K562 (cell line): ENCODE measurements at regions not wholly inside any gene's neighbourhood (a gene's known extent, or its start where the extent isn't known, plus 50 kb on each side); places are given as distances from the start of the nearest gene placed in this dataset.

ENCODE experiments used
- BCLAF1 ChIP-seq, 2 experiments: fragments of 450-650 bp in 1 of 2; IDR thresholded peaks; 2 replicates each; pipeline ENCODE4 v1.6.1; 2011 to 2017; ENCODE audit warnings: low read depth in 2 of 2, antibody characterized with exemption in 1 of 2, borderline replicate concordance in 1 of 2, low read length in 1 of 2, mild to moderate bottlenecking in 1 of 2, mixed read lengths in 1 of 2; ENCODE audit not compliant: control insufficient read depth in 1 of 2
- BHLHE40 ChIP-seq: IDR thresholded peaks from 2 replicates; pipeline ENCODE4 v1.6.1; 2011; ENCODE audit warnings: low read length, improper control_type of control experiment
- CTCF ChIP-seq, 3 experiments: IDR thresholded peaks in 2 of 3; conservative IDR thresholded peaks in 1 of 3; 2 replicates each; pipeline ENCODE4 v1.5.1; 2011 to 2012; ENCODE audit warnings: low read length in 3 of 3, mild to moderate bottlenecking in 3 of 3, control low read depth in 2 of 3, improper control_type of control experiment in 1 of 3, inconsistent platforms in 1 of 3, low read depth in 1 of 3, mixed read lengths in 1 of 3, moderate library complexity in 1 of 3; ENCODE audit not compliant: insufficient read depth in 2 of 3
- EHMT2 ChIP-seq: fragments of 450-650 bp; IDR thresholded peaks from 2 replicates; pipeline ENCODE4 v1.6.1; 2018; ENCODE audit warnings: antibody characterized with exemption
- EZH2 ChIP-seq: IDR thresholded peaks from 2 replicates; pipeline ENCODE4 v1.6.1; 2012; ENCODE audit warnings: low read depth, mild to moderate bottlenecking, inconsistent platforms, low read length, borderline replicate concordance
- JUND ChIP-seq, 2 experiments: IDR thresholded peaks; 2 replicates in 1 of 2; 3 replicates in 1 of 2; pipeline ENCODE4 v1.6.1; 2011; ENCODE audit warnings: borderline replicate concordance in 2 of 2, low read depth in 2 of 2, low read length in 2 of 2, improper control_type of control experiment in 1 of 2, missing biosample characterization in 1 of 2, missing genetic modification characterization in 1 of 2, missing genetic modification reagents in 1 of 2
- MYC ChIP-seq, 2 experiments: fragments of 250-450 bp in 1 of 2; sonication (Bioruptor Pico) in 1 of 2; IDR thresholded peaks; 2 replicates each; pipeline versions ENCODE4 v1.5.1 to v1.6.1; 2012 to 2021; ENCODE audit warnings: low read depth in 2 of 2, borderline replicate concordance in 1 of 2, improper control_type of control experiment in 1 of 2, low read length in 1 of 2, mild to moderate bottlenecking in 1 of 2, moderate library complexity in 1 of 2
- RAD21 ChIP-seq, 2 experiments: fragments of 250-450 bp in 1 of 2; fragments of 450-650 bp in 1 of 2; sonication (Bioruptor Pico) in 1 of 2; formaldehyde crosslinking in 1 of 2; IDR thresholded peaks in 1 of 2; conservative IDR thresholded peaks in 1 of 2; 2 replicates each; pipeline versions ENCODE4 v1.4.0 to v1.8.0; 2020 to 2022; ENCODE audit warnings: mild to moderate bottlenecking in 2 of 2, moderate library complexity in 1 of 2
- TBL1XR1 ChIP-seq, 2 experiments: IDR thresholded peaks; 2 replicates each; pipeline ENCODE4 v1.6.1; 2012; ENCODE audit warnings: improper control_type of control experiment in 2 of 2, low read length in 2 of 2, mild to moderate bottlenecking in 1 of 2
- ZNF695 ChIP-seq: fragments of 450-650 bp; formaldehyde crosslinking; IDR thresholded peaks from 2 replicates; pipeline ENCODE4 v1.4.0; 2020; ENCODE audit warnings: mild to moderate bottlenecking, moderate library complexity
- ZNF764 ChIP-seq: fragments of 250-450 bp; sonication (Bioruptor Pico); IDR thresholded peaks from 2 replicates; pipeline ENCODE4 v1.4.0; 2020; ENCODE audit warnings: low read depth, mild to moderate bottlenecking, moderate library complexity

- TF ChIP-seq EHMT2 (no peak), JUND (IDR thresholded peaks at IDR 0.05; ENCODE audit: borderline replicate concordance, low read depth, low read length) (no peak), JUND (tag; IDR thresholded peaks at IDR 0.05; ENCODE audit: borderline replicate concordance, low read depth, low read length) (no peak), BHLHE40 (no peak), CTCF (IDR thresholded peaks at IDR 0.05 in 2 of 3, conservative IDR thresholded peaks at IDR 0.05 in 1 of 3; ENCODE audit: insufficient read depth in 2 of 3, low read depth in 1 of 3, low read length in 3 of 3) (no peak), EZH2 (no peak), ZNF695 (CRISPR knock-in tag) (no peak), MYC (IDR thresholded peaks at IDR 0.05; ENCODE audit: low read depth, low read length) (no peak), MYC (CRISPR knock-in tag; IDR thresholded peaks at IDR 0.05; ENCODE audit: borderline replicate concordance, low read depth) (no peak), TBL1XR1 (IDR thresholded peaks at IDR 0.05; ENCODE audit: low read length in 2 of 2) (no peak), BCLAF1 (IDR thresholded peaks at IDR 0.05; ENCODE audit: borderline replicate concordance in 1 of 2, control insufficient read depth in 1 of 2, low read depth in 2 of 2, low read length in 1 of 2) (no peak), ZNF764 (no peak), RAD21 (CRISPR knock-in tag; conservative IDR thresholded peaks at IDR 0.05 in 1 of 2, IDR thresholded peaks at IDR 0.05 in 1 of 2) (no peak)
Measured at GRCh38 chr5:21238786-21239185, 1250.8 kb upstream of the CDH18 start.
